Osteoblast (primary cell): ENCODE measurements at regions not wholly inside any gene's neighbourhood (a gene's known extent, or its start where the extent isn't known, plus 50 kb on each side); places are given as distances from the start of the nearest gene placed in this dataset.

Experiments
- DNase-seq: peaks from one replicate; pipeline ENCODE4 v3.0.0; 2011; ENCODE audit warnings: low spot score, mixed read lengths; ENCODE audit not compliant: insufficient read length; ENCODE audit errors: missing footprints
- H2AFZ ChIP-seq: 2 replicates; pipeline ENCODE4 v1.6.0; 2011; ENCODE audit warnings: mild to moderate bottlenecking, low read length
- H3K27ac ChIP-seq: 2 replicates; pipeline ENCODE4 v1.5.1; 2011; ENCODE audit warnings: mild to moderate bottlenecking, low read depth, low read length, moderate library complexity
- H3K27me3 ChIP-seq: 2 replicates; pipeline ENCODE4 v1.6.0; 2012; ENCODE audit warnings: mild to moderate bottlenecking, control low read depth, inconsistent platforms, low read length, moderate library complexity; ENCODE audit not compliant: insufficient read depth
- H3K36me3 ChIP-seq: 2 replicates; pipeline ENCODE4 v1.5.1; 2011; ENCODE audit warnings: mild to moderate bottlenecking, low read length, control low read depth, moderate library complexity; ENCODE audit not compliant: insufficient read depth
- H3K4me1 ChIP-seq: 2 replicates; pipeline ENCODE4 v1.5.1; 2011; ENCODE audit warnings: mild to moderate bottlenecking, low read length, control low read depth, moderate library complexity; ENCODE audit not compliant: insufficient read depth
- H3K4me2 ChIP-seq: 2 replicates; pipeline ENCODE4 v1.6.0; 2011; ENCODE audit warnings: mild to moderate bottlenecking, low read length; ENCODE audit not compliant: insufficient read depth
- H3K4me3 ChIP-seq: fragments of 200-600 bp; sonication (generic); 3 replicates; pipeline ENCODE4 v1.5.1; 2012; ENCODE audit warnings: mild to moderate bottlenecking, low read length, inconsistent platforms; ENCODE audit not compliant: insufficient read depth
- H3K79me2 ChIP-seq: 2 replicates; pipeline ENCODE4 v1.6.0; 2012; ENCODE audit warnings: mild to moderate bottlenecking, low read length, control low read depth, inconsistent platforms; ENCODE audit not compliant: insufficient read depth
- H3K9me3 ChIP-seq: 2 replicates; pipeline ENCODE4 v1.5.1; 2011; ENCODE audit warnings: low read depth, low read length, control low read depth
- H4K20me1 ChIP-seq: 2 replicates; pipeline ENCODE4 v1.6.0; 2012; ENCODE audit warnings: mild to moderate bottlenecking, low read length, control low read depth; ENCODE audit not compliant: insufficient read depth
- CTCF ChIP-seq: IDR thresholded peaks from 2 replicates; pipeline ENCODE4 v1.5.1; 2011; ENCODE audit warnings: mild to moderate bottlenecking, low read depth, low read length, moderate library complexity; ENCODE audit errors: extremely low read depth

- H3K27me3 ChIP-seq: no peaks in the 10 kb centered on the region
- no peaks in the 10 kb centered on the region for H3K36me3 ChIP-seq
- peaks cover 24% of the 10 kb centered on the region for H3K4me1 ChIP-seq
- H3K9me3 ChIP-seq: no peaks in the 10 kb centered on the region
- no peak overlapping the region for H3K27ac ChIP-seq
- no peak overlapping the region for H2AFZ ChIP-seq
- no peak for TF ChIP-seq CTCF
- H3K4me2 ChIP-seq: no peak overlapping the region
- no peaks in the 10 kb centered on the region for H4K20me1 ChIP-seq
- no peaks in the 10 kb centered on the region for H3K79me2 ChIP-seq
- DNase-seq: no peak
- H3K4me3 ChIP-seq: no peak overlapping the region
These were observed 83.2 kb upstream of the PAPPA start for GRCh38 chr9:116070256-116070914.

- TF ChIP-seq CTCF: no peak
- Histone ChIP-seq H2AFZ (no peak overlapping the region), H3K27ac (no peak overlapping the region), H3K4me1 (peaks cover 28% of the 10 kb centered on the region), H3K4me3 (no peak overlapping the region), H3K4me2 (no peak overlapping the region), H3K36me3 (no peaks in the 10 kb centered on the region), H4K20me1 (no peaks in the 10 kb centered on the region), H3K79me2 (no peaks in the 10 kb centered on the region), H3K9me3 (no peaks in the 10 kb centered on the region), H3K27me3 (no peaks in the 10 kb centered on the region)
- DNase-seq: no peak
These were observed 81.5 kb upstream of the PAPPA start for GRCh38 chr9:116072046-116072445.

GRCh38 chr9:116073826-116074225, 79.8 kb upstream of the PAPPA start:
- no peaks in the 10 kb centered on the region for H3K27me3 ChIP-seq
- DNase-seq: no peak
- peak overlapping the region; percentile 3 for H3K4me2 ChIP-seq
- no peaks in the 10 kb centered on the region for H3K36me3 ChIP-seq
- TF ChIP-seq CTCF: no peak
- peak overlapping the region; percentile 84 for H3K27ac ChIP-seq
- H3K4me1 ChIP-seq: peaks cover 28% of the 10 kb centered on the region
- H3K79me2 ChIP-seq: no peaks in the 10 kb centered on the region
- H2AFZ ChIP-seq: no peak overlapping the region
- no peaks in the 10 kb centered on the region for H4K20me1 ChIP-seq
- H3K9me3 ChIP-seq: no peaks in the 10 kb centered on the region
- no peak overlapping the region for H3K4me3 ChIP-seq

- Histone ChIP-seq H4K20me1 (no peaks in the 10 kb centered on the region), H2AFZ (no peak overlapping the region), H3K27me3 (no peaks in the 10 kb centered on the region), H3K36me3 (no peaks in the 10 kb centered on the region), H3K27ac (peak overlapping the region; percentile 84), H3K4me1 (peaks cover 28% of the 10 kb centered on the region), H3K79me2 (no peaks in the 10 kb centered on the region), H3K9me3 (no peaks in the 10 kb centered on the region), H3K4me3 (no peak overlapping the region), H3K4me2 (peak overlapping the region; percentile 5)
- peak; percentile 61 for DNase-seq
- TF ChIP-seq CTCF: no peak
These were observed 78.9 kb upstream of the PAPPA start for GRCh38 chr9:116074658-116075057.
